ENCODE measurements at regions not wholly inside any gene's neighbourhood (a gene's known extent, or its start where the extent isn't known, plus 50 kb on each side); places are given as distances from the start of the nearest gene placed in this dataset.
"Not testable (repeated sequence)": the region's sequence is repeated elsewhere in the genome, so short reads cannot be mapped to it uniquely, and the experiment has no call there.

GRCh38 chr2:89537862-89538261 lies 846.4 kb downstream of the RPIA start:
- DNase-seq (ENCODE audit: low read depth in 3 of 3, low spot score in 2 of 3): not testable (repeated sequence)

DNA sequence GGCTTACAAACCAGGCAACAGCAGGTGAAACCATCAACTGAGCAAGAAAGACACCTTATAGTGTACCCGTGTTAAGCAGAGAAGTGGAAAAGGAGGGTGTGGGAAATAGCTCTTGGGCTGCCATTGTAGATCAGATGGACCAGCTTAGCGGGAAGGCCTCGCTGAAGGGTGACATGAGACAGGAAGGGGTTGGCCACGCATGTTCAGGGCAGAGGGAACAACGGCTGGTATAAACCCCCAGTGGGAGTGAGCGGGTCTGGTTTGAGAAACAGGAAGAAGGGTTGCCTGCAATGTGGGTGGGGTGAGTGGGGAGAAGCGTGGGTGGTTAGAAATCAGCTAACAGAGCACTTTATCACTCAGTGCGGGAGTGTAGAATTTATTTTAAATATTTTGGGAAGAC lies 852.6 kb downstream of the RPIA start:
- DNase-seq (ENCODE audit: low read depth in 3 of 3, low spot score in 2 of 3): not testable (repeated sequence)

DNA sequence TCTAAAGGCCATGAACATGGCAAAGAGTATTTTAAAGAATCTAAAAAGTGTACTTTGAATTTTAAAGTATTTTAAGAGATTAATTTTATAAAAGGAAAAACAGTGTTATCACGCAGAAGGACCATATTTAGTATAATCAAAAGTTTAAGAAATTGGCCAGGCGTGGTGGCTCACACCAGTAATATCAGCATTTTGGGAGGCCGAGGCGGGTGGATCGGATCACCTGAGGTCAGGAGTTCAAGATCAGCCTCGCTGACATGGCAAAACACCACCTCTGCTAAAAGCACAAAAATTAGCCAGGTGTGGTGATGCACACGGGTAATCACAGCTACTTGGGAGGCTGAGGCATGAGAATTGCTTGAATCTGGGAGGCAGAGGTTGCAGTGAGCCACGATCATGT lies 887.7 kb downstream of the RPIA start:
- not testable (repeated sequence) for DNase-seq (ENCODE audit: low read depth in 3 of 3, low spot score in 2 of 3)

DNA sequence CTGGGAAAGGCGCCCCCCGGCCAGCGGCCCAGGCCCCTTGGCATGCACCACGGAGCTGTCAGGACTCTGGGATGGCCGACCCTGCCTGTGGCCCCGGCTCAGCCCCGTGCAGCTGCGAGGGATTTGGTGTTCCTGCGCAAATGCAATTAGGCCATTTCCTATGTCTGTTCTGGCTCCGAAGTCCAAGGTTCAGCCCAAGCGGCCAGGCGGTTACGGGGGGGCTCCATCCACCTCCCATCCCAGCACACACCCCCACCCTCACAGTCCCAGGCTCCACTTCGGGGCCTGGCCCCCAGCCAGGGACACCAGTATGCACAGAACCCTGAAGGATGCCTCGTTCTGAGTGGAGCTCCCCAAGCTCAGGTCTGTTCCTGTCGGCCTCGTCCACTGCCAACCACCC lies 891.3 kb downstream of the RPIA start:
- not testable (repeated sequence) for DNase-seq (ENCODE audit: low read depth in 3 of 3, low spot score in 2 of 3)

- not testable (repeated sequence) for DNase-seq (ENCODE audit: low read depth in 3 of 3, low spot score in 2 of 3)
These were observed 892.6 kb downstream of the RPIA start for GRCh38 chr2:89584046-89584445.

DNA sequence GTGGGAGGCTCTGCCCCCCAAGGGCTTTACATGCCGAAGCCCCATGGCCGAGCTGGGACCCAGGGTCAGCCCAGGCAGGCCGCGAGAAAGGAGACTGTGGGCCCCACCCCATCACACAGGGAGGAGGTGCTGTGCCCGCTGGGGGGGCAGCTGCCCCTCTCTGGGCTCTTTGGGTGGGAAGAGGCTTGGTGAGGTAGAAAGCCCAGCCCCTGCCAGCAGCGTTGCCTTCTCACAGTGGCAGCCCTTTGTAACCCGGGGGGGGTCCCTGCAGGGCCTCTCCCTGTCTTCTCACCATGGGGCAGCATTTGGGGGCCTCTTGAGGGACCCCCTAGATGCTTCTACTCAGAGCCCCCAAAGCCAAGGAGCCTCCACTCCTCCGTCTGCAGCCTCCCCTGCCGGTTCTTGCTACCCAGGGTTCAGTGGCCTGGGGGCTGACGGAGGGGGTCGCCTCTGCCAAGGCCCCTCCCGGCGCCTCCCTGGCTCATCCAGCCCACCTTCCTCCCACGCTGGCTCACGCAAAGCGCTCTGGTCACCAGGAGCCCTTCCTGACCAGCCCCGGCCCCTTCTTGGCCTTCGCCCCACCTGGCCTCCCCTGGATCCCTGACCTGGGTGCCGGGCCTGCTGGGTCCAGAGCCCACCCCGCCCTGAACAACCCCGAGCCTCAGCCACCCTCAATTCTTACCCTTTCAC lies 893.5 kb downstream of the RPIA start:
- not testable (repeated sequence) for DNase-seq (ENCODE audit: low read depth in 3 of 3, low spot score in 2 of 3)

DNA sequence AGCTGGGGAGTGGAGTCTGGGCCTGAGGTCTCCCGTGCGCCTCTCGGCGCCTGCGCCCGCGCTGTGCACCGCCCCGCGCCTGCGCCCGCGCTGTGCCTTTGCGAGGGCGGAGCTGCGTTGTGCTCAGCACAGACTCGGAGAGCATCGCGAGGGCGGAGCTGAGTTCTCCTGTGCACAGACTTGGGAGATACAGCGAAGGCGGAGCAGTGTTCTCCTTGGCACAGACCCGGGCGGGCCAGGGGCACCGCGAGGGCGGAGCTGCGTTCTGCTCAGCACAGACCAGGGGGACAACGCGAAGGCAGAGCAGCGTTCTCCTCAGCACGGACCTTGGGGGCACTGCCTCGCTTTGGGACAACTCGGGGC lies 894.1 kb downstream of the RPIA start:
- DNase-seq (ENCODE audit: low read depth in 3 of 3, low spot score in 2 of 3): peak in 2 of 3 donors; percentile 6 to 31

DNA sequence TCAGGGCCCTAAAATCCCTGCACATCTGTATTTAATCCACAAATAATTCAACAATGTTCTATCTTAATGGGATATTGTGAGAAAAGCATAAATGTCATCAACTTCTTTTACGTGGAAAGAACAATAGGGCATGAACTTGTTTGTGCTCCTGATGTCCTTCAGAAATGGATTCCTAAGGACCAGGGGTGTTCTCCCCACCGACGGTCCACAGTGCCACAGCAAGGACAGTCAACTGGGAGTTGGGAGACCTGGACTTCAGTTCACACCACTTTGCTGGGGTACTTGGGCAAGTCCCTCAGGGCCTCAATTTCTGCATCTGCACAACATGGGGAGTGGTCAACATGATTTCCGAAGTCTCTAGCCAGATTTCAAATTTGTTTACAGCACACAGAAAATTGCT lies 908.4 kb downstream of the RPIA start:
- DNase-seq (ENCODE audit: low read depth in 3 of 3, low spot score in 2 of 3): not testable (repeated sequence)

- not testable (repeated sequence) for DNase-seq (ENCODE audit: low read depth in 3 of 3, low spot score in 2 of 3)
These were observed 915.0 kb downstream of the RPIA start for GRCh38 chr2:89606514-89606913.

- not testable (repeated sequence) for DNase-seq (ENCODE audit: low read depth in 3 of 3, low spot score in 2 of 3)
These were observed 918.9 kb downstream of the RPIA start for GRCh38 chr2:89610207-89610926.

GRCh38 chr2:89610927-89611515 lies 919.5 kb downstream of the RPIA start:
- not testable (repeated sequence) for DNase-seq (ENCODE audit: low read depth in 3 of 3, low spot score in 2 of 3)

DNA sequence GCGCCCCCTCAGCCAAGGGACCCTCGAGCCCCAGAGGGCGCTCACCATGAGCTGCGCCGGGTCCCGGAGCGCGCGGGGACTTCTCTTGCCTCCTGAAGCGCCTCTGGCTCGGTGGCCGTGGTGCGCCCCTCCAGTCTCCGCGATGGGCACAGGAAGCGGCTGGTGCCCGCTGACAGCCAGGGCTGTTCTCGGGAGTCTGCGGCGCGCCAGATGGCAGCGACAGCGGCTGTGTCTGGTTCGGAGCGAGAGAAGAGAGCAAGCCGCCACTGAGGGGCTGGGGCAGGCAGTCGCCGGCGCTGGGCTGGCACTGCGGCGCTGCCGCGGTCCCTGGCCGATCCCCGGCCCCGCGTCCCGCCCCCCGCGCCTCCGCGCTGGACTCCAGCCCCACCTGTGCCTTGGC lies 920.2 kb downstream of the RPIA start:
- DNase-seq (ENCODE audit: low read depth in 3 of 3, low spot score in 2 of 3): not testable (repeated sequence)

GRCh38 chr2:89649268-89649667 lies 957.8 kb downstream of the RPIA start:
- not testable (repeated sequence) for DNase-seq (ENCODE audit: low read depth in 3 of 3, low spot score in 2 of 3)

GRCh38 chr2:89679254-89679653 lies 987.8 kb downstream of the RPIA start:
- not testable (repeated sequence) for DNase-seq (ENCODE audit: low read depth in 3 of 3, low spot score in 2 of 3)

Data from right renal cortex interstitium (tissue), 3 donors.